Psoas muscle (tissue), 7 donors: ENCODE measurements at regions not wholly inside any gene's neighbourhood (a gene's known extent, or its start where the extent isn't known, plus 50 kb on each side); places are given as distances from the start of the nearest gene placed in this dataset.

ENCODE experiments used
- ATAC-seq, 4 donors: fragments of 200-7000 bp; cut with Tn5 transposase; one replicate each; pipeline ENCODE4 v1.9.1; 2020; ENCODE audit warnings: moderate library complexity in 3 of 4, mild to moderate bottlenecking in 2 of 4
- DNase-seq, 2 donors: peaks; one replicate each; pipeline ENCODE4 v3.0.0-alpha.2; 2020
- H3K27ac ChIP-seq: fragments of 200-600 bp; one replicate; pipeline ENCODE4 v1.8.0; 2022
- H3K27me3 ChIP-seq, 3 donors: fragments of 200-600 bp in 1 of 3; one replicate each; pipeline versions ENCODE4 v1.6.1 to v1.8.0; 2013 to 2022; ENCODE audit warnings: low read length in 2 of 3, mild to moderate bottlenecking in 2 of 3, moderate library complexity in 1 of 3; ENCODE audit not compliant: insufficient read depth in 3 of 3
- H3K36me3 ChIP-seq, 2 donors: fragments of 200-600 bp in 1 of 2; one replicate each; pipeline versions ENCODE4 v1.6.1 to v1.8.0; 2013 to 2022; ENCODE audit warnings: low read depth in 1 of 2, mild to moderate bottlenecking in 1 of 2, moderate library complexity in 1 of 2; ENCODE audit not compliant: insufficient read depth in 1 of 2
- H3K4me1 ChIP-seq: fragments of 200-600 bp; one replicate; pipeline ENCODE4 v1.8.0; 2022
- H3K4me3 ChIP-seq: fragments of 200-600 bp; one replicate; pipeline ENCODE4 v1.8.0; 2022; ENCODE audit warnings: mild to moderate bottlenecking
- H3K9me3 ChIP-seq: fragments of 200-600 bp; one replicate; pipeline ENCODE4 v1.8.0; 2022
- CTCF ChIP-seq: fragments of 200-600 bp; IDR thresholded peaks from one replicate; pipeline ENCODE4 v1.8.0; 2022; ENCODE audit warnings: antibody characterized with exemption
- WGBS, 3 donors: extraction: QIAGEN DNeasy Blood & Tissue Kit; methylation state at CpG; one replicate each; pipeline versions ENCODE4 v1.1.6 to v1.1.7; 2013; 5-methylcytosine and 5-hydroxymethylcytosine counted together
- intact Hi-C, 2 donors: fragments of 100-400 bp; cut with DNase I; formaldehyde crosslinking; loops; one replicate each; pipeline versions ENCODE4 v1.11.0 to v1.14.2; 2022
- donor health status: healthy with polysubstance abuse.
- donor health status: DM: no; HTN: no; CAD: no; lungs with moderate emphysema.
- donor health status: Bipolar disorder and iron deficiency.
- donor health status: healthy.
- donor health status: DM: yes; HTN: yes; CAD: no.
- donor health status: DM: no; HTN: no; CAD: no.
- donor health status: DM: yes; HTN: yes; CAD: no.

- intact Hi-C loops, result no loop called here
- 72 to 78% (median 75%) methylated on average over 5 of the region's 5 CpGs for WGBS, 3 donors
These were observed 312.5 kb upstream of the ANXA10 start for GRCh38 chr4:167779864-167780263.

GRCh38 chr4:167784826-167785225 lies 307.5 kb upstream of the ANXA10 start:
- 17 to 27% (median 24%) methylated on average over 2 of the region's 2 CpGs for WGBS, 3 donors
- no peak for DNase-seq
- Histone ChIP-seq H3K36me3 (no peaks in the 10 kb centered on the region), H3K4me1 (peaks cover 8% of the 10 kb centered on the region), H3K9me3 (no peaks in the 10 kb centered on the region), H3K27ac (no peak overlapping the region), H3K27me3 (no peaks in the 10 kb centered on the region), H3K4me3 (no peak overlapping the region)
- no peak for TF ChIP-seq CTCF
- intact Hi-C loops, result no loop called here
- no peak for ATAC-seq

More at GRCh38 chr4:167779864-167780263, 312.5 kb upstream of the ANXA10 start:
- no peaks in the 10 kb centered on the region for H3K36me3 ChIP-seq
- H3K27me3 ChIP-seq, result no peaks in the 10 kb centered on the region
- ATAC-seq, result no peak
- DNase-seq, result no peak
- no peaks in the 10 kb centered on the region for H3K9me3 ChIP-seq
- H3K4me1 ChIP-seq, result no peaks in the 10 kb centered on the region
- no peak overlapping the region for H3K27ac ChIP-seq
- TF ChIP-seq CTCF, result no peak
- H3K4me3 ChIP-seq, result no peak overlapping the region

GRCh38 chr4:167785523-167785922 lies 306.8 kb upstream of the ANXA10 start:
- Histone ChIP-seq H3K9me3 (no peaks in the 10 kb centered on the region), H3K4me3 (no peak overlapping the region), H3K36me3 (no peaks in the 10 kb centered on the region), H3K4me1 (peaks cover 8% of the 10 kb centered on the region), H3K27ac (no peak overlapping the region), H3K27me3 (no peaks in the 10 kb centered on the region)
- ATAC-seq (no peak), DNase-seq (no peak)
- TF ChIP-seq CTCF, result no peak
- WGBS, 3 donors, result 49 to 53% (median 51%) methylated on average over 1 of the region's 1 CpG
- intact Hi-C loops, result no loop called here

- no peak overlapping the region for H3K27ac ChIP-seq
- H3K4me1 ChIP-seq, result peaks cover 8% of the 10 kb centered on the region
- intact Hi-C loops, result no loop called here
- H3K27me3 ChIP-seq, result no peaks in the 10 kb centered on the region
- ATAC-seq, result no peak
- no peak for DNase-seq
- WGBS, 3 donors, result 95 to 96% (median 95%) methylated on average over 3 of the region's 3 CpGs
- no peak for TF ChIP-seq CTCF
- H3K9me3 ChIP-seq, result no peaks in the 10 kb centered on the region
- H3K36me3 ChIP-seq, result no peaks in the 10 kb centered on the region
- H3K4me3 ChIP-seq, result no peak overlapping the region
These were observed 305.8 kb upstream of the ANXA10 start for GRCh38 chr4:167786504-167786903.

GRCh38 chr4:167787231-167787630 lies 305.1 kb upstream of the ANXA10 start:
- DNase-seq (no peak), ATAC-seq (no peak)
- Histone ChIP-seq H3K9me3 (no peaks in the 10 kb centered on the region), H3K4me3 (no peak overlapping the region), H3K27ac (no peak overlapping the region), H3K36me3 (no peaks in the 10 kb centered on the region), H3K27me3 (no peaks in the 10 kb centered on the region), H3K4me1 (peaks cover 8% of the 10 kb centered on the region)
- intact Hi-C loops, result no loop called here
- no peak for TF ChIP-seq CTCF
- 84 to 94% (median 87%) methylated on average over 1 of the region's 1 CpG for WGBS, 3 donors
